ENCODE measurements at regions not wholly inside any gene's neighbourhood (a gene's known extent, or its start where the extent isn't known, plus 50 kb on each side); places are given as distances from the start of the nearest gene placed in this dataset.

GRCh38 chr14:39851202-39851601 lies 419.0 kb upstream of the FBXO33 start (continued):
- TF ChIP-seq ZBTB40 (IDR thresholded peaks at IDR 0.05) (no peak), ZBTB40 (CRISPR knock-in tag; IDR thresholded peaks at IDR 0.05) (no peak), FUBP1 (CRISPR knock-in tag; IDR thresholded peaks at IDR 0.05; ENCODE audit: borderline replicate concordance) (no peak), U2AF2 (IDR thresholded peaks at IDR 0.05; ENCODE audit: low read depth, low read length) (no peak)

Data from HepG2 (cell line).